Ovary (tissue), 7 donors: ENCODE measurements at regions not wholly inside any gene's neighbourhood (a gene's known extent, or its start where the extent isn't known, plus 50 kb on each side); places are given as distances from the start of the nearest gene placed in this dataset.

Source experiments
- DNase-seq, 5 donors: peaks; one replicate each; pipeline ENCODE4 v3.0.0-alpha.2; 2019 to 2020
- H3K27ac ChIP-seq, 2 donors: fragments of 200-600 bp; one replicate each; pipeline versions ENCODE4 v1.5.1 to v1.8.0; 2019 to 2022
- H3K27me3 ChIP-seq: fragments of 200-600 bp; one replicate; pipeline ENCODE4 v1.8.0; 2022
- H3K36me3 ChIP-seq: fragments of 200-600 bp; sonication (generic); one replicate; pipeline ENCODE4 v1.5.1; 2019
- H3K4me1 ChIP-seq: one replicate; pipeline ENCODE4 v1.8.1; 2013; ENCODE audit warnings: mild to moderate bottlenecking, moderate library complexity; ENCODE audit not compliant: insufficient read depth
- H3K4me3 ChIP-seq: fragments of 200-600 bp; sonication (generic); one replicate; pipeline ENCODE4 v1.5.1; 2017
- H3K9me3 ChIP-seq, 2 donors: fragments of 200-600 bp in 1 of 2; sonication (generic) in 1 of 2; one replicate each; pipeline versions ENCODE4 v1.5.1 to v1.8.1; 2013 to 2019; ENCODE audit warnings: mild to moderate bottlenecking in 1 of 2, moderate library complexity in 1 of 2
- EP300 ChIP-seq: sonication (generic); formaldehyde crosslinking; IDR thresholded peaks from one replicate; pipeline ENCODE4 v1.6.1; 2017; ENCODE audit warnings: antibody characterized with exemption
- POLR2A ChIP-seq: fragments of 450-650 bp; IDR thresholded peaks from one replicate; pipeline ENCODE4 v1.6.1; 2017; ENCODE audit warnings: antibody characterized with exemption, mild to moderate bottlenecking, moderate library complexity
- WGBS, 3 donors: extraction: QIAGEN DNeasy Blood & Tissue Kit in 1 of 3; methylation state at CpG; one replicate each; pipeline versions ENCODE4 v1.1.5 to v1.1.7; 2013 to 2017; 5-methylcytosine and 5-hydroxymethylcytosine counted together
- intact Hi-C, 4 donors: fragments of 100-400 bp; cut with DNase I; formaldehyde crosslinking; loops; one replicate each; pipeline versions ENCODE4 v1.11.0 to v1.15.1; 2022 to 2023
- TF ChIP-seq, protein P1 (sequence below), 3 donors: fragments of 450-650 bp in 2 of 3; fragments of 200-600 bp in 1 of 3; IDR thresholded peaks; one replicate each; pipeline versions ENCODE4 v1.5.1 to v1.8.0; 2016 to 2022; ENCODE audit warnings: antibody characterized with exemption in 3 of 3, mild to moderate bottlenecking in 1 of 3
- donor health status: DM: no; HTN: no; CAD: no; lungs with moderate emphysema.
- donor health status: DM: no; HTN: no; CAD: no.
- donor health status: Bipolar disorder and iron deficiency.
- donor health status: DM: no; HTN: no; CAD: no.
- donor health status: DM: yes; HTN: yes; CAD: no.

DNA sequence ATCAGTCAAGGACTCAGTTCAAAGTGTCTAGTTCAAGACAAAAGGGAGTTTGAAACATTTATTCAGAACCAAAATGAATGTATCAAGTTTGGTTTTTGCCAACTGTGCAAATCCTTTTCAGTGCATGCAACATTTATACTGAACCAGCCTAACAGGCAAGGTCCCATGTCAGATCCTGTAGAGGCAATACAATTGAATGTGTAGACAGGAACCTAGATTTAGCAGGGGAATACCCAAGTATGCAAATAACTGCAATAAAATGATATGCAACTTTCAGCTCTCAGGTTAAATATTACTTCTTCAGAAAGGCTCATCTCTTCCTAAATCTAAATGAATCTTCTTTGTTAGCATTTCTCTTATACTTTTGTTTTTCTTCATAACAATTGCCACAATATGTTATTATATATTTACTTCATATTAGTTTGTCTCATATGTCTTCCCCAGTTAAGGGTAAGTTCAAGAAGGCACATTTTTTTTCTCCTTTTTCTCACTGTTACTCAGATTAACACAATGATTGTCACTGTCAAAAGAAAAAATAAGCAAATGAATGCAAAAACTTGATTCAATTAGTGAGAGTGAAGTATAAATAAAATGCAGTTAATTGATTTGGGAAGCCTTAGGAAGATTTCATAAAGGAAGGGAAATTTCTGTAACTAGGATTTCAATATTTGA is 163.9 kb upstream of the RASA1 start:
- intact Hi-C loops, result no loop called here
- no peak for DNase-seq

DNA sequence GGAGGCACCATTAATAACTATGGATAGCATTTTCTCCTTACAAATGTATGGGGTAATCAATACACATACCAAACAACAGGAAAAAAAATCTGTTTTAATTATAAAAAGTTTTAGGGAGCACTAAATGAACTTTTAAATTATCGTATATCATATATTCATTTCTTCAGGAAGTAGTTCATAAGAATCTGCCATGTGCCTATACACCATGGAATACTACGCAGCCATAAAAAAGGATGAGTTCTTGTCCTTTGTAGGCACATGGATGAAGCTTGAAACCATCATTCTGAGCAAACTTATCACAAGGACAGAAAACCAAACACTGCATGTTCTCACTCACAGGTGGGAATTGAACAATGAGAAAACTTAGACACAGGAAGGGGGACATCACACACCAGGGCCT is 162.1 kb upstream of the RASA1 start:
- TF ChIP-seq POLR2A, result no peak
- TF ChIP-seq, protein P1, sequence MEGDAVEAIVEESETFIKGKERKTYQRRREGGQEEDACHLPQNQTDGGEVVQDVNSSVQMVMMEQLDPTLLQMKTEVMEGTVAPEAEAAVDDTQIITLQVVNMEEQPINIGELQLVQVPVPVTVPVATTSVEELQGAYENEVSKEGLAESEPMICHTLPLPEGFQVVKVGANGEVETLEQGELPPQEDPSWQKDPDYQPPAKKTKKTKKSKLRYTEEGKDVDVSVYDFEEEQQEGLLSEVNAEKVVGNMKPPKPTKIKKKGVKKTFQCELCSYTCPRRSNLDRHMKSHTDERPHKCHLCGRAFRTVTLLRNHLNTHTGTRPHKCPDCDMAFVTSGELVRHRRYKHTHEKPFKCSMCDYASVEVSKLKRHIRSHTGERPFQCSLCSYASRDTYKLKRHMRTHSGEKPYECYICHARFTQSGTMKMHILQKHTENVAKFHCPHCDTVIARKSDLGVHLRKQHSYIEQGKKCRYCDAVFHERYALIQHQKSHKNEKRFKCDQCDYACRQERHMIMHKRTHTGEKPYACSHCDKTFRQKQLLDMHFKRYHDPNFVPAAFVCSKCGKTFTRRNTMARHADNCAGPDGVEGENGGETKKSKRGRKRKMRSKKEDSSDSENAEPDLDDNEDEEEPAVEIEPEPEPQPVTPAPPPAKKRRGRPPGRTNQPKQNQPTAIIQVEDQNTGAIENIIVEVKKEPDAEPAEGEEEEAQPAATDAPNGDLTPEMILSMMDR (IDR thresholded peaks at IDR 0.05), result no peak
- no peak for TF ChIP-seq EP300
- 49 to 73% (median 49%) methylated on average over 2 of the region's 2 CpGs for WGBS, 3 donors
- Histone ChIP-seq H3K9me3 (no peaks in the 10 kb centered on the region), H3K36me3 (no peaks in the 10 kb centered on the region), H3K27ac (no peak overlapping the region), H3K4me1 (no peaks in the 10 kb centered on the region), H3K4me3 (no peak overlapping the region), H3K27me3 (no peaks in the 10 kb centered on the region)
- no peak for DNase-seq
- intact Hi-C loops, result no loop called here

More for the DNA sequence above, 163.9 kb upstream of the RASA1 start:
- H3K27me3 ChIP-seq, result no peaks in the 10 kb centered on the region
- no peak overlapping the region for H3K4me3 ChIP-seq
- H3K27ac ChIP-seq, result no peak overlapping the region
- no peaks in the 10 kb centered on the region for H3K9me3 ChIP-seq
- H3K4me1 ChIP-seq, result no peaks in the 10 kb centered on the region
- TF ChIP-seq, protein P1 (IDR thresholded peaks at IDR 0.05), result no peak
- TF ChIP-seq POLR2A (no peak), EP300 (no peak)
- no peaks in the 10 kb centered on the region for H3K36me3 ChIP-seq

DNA sequence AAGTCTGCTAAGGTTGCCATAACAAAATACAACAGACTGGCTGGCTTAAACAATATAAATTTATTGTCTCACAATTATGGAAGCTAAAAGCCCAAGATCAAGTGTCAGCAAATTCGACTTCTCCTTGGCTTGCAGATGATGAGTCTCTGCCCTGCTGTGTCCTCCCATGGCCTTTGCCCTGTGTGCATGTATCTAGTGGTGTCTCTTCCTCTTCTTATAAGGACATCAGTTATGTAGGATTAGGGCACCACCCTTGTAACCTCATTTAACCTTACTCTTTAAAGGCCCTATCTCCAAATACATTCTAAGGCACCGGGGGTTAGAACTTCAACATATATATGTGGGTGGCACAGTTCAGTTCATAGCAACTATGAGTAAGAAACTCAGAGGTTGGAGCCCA is 157.9 kb upstream of the RASA1 start:
- TF ChIP-seq EP300, result no peak
- TF ChIP-seq, protein P1 (IDR thresholded peaks at IDR 0.05), result no peak
- no peak for TF ChIP-seq POLR2A
- Histone ChIP-seq H3K4me3 (no peak overlapping the region), H3K27me3 (no peaks in the 10 kb centered on the region), H3K27ac (no peak overlapping the region), H3K4me1 (no peaks in the 10 kb centered on the region), H3K9me3 (no peaks in the 10 kb centered on the region), H3K36me3 (no peaks in the 10 kb centered on the region)
- 80 to 88% (median 81%) methylated on average over 2 of the region's 2 CpGs for WGBS, 3 donors
- no peak for DNase-seq
- intact Hi-C loops, result no loop called here

DNA sequence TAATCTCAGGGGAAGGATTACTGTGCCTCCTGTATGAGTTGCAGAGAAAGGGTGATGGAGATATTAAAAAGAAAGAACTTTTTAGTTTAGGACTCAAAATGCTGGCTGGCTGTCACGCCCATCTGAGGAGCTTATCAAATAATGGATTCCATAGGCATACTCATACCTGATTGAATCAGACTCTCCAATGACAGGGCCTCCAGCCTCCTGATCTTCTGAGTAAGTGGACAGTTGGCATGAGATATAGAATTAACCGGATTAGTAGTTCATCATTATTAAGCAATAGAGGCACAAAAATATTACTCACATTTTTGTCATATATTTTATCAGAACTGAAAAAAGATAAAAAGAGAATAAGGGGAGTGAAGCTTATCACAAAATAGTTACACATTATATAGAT is 157.0 kb upstream of the RASA1 start:
- H3K4me1 ChIP-seq, result no peaks in the 10 kb centered on the region
- no peak for DNase-seq
- H3K4me3 ChIP-seq, result no peak overlapping the region
- no peaks in the 10 kb centered on the region for H3K36me3 ChIP-seq
- no peak overlapping the region for H3K27ac ChIP-seq
- no peaks in the 10 kb centered on the region for H3K27me3 ChIP-seq
- intact Hi-C loops, result no loop called here
- H3K9me3 ChIP-seq, result no peaks in the 10 kb centered on the region
- WGBS, 3 donors, result 80 to 95% (median 83%) methylated on average over 2 of the region's 2 CpGs
- TF ChIP-seq POLR2A (no peak), EP300 (no peak)
- TF ChIP-seq, protein P1 (IDR thresholded peaks at IDR 0.05), result no peak
